HG02884 (cell line): ENCODE measurements at regions not wholly inside any gene's neighbourhood (a gene's known extent, or its start where the extent isn't known, plus 50 kb on each side); places are given as distances from the start of the nearest gene placed in this dataset.
A peak's percentile ranks its signal among the peaks of the same experiment; 100 is the strongest.

Source experiments
- ATAC-seq: cut with Tn5 transposase; IDR thresholded peaks from one replicate; pipeline ENCODE4 v1.9.1; 2021; ENCODE audit warnings: mild to moderate bottlenecking, moderate library complexity; ENCODE audit not compliant: unreplicated experiment

DNA sequence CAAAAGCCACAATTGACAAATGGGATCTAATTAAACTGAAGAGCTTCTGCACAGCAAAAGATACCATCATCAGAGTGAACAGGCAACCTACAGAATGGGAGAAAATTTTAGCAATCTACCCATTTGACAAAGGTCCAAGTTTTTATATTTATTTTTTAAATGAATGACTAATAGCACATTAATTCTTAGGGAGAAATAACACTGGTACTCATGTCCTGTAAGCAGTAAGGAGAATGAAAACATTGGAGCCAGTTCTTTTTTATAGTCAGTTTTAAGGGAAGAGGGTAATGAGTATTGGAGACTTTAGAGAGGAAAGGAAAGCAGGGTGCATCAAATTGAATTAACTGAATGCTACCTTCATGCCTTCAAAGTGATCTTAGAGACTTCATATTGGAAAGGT, 404.7 kb upstream of the TGFBR2 start:
- no peak for ATAC-seq

DNA sequence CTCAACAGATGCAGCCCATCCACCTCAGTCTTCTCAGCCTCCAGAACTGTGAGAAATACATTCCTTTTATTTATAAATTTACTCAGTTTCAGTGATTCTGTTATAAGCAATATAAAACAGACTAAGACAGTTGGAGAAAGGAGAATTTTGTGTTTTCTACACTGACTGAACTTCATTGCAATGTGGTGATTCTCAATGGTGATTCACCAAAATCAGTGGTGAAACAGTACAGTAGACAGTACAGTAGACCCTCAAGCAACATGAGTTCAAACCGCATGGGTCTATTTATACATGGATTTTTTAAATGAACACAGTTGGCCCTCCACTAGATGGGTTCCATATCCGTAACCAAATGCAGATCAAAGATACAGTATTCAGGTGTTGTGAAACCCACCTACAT, 403.1 kb upstream of the TGFBR2 start:
- no peak for ATAC-seq

DNA sequence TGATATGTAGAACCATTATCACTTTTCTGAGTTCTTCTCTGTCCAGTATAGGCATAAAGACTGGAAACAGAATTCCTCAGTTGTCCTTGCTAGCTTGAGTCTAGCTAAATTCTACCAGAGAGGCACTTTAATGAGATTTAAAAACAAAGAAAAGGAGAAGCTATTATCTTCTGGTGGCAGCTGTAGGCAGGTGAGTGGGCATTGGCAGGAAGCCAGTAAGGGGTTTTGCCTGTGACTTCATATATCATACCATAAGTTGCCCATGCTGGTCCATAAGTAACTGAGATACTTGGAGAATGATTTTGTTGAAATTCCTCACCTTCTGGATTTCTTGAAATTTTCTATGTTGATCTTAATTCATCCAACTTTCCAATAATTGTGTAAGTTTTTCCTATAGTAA, 402.3 kb upstream of the TGFBR2 start:
- no peak for ATAC-seq

DNA sequence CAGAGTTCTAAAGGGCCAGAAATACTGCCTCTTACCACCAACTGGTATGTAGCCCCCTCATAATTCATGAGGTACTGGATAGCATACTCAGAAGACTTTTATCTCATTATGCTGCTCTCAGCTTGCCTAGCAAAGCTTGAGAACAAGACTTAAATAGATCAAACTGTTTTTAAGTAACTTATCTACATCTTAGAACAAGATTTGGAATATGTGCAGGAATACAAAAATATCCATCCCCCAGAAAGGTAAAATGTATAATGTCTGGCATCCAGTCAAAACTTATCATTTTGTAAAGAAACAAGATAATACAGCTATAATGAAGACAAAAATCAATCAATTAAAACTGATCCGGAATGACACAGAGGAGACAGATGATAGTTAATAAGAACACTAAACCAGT, 400.4 kb upstream of the TGFBR2 start:
- no peak for ATAC-seq

DNA sequence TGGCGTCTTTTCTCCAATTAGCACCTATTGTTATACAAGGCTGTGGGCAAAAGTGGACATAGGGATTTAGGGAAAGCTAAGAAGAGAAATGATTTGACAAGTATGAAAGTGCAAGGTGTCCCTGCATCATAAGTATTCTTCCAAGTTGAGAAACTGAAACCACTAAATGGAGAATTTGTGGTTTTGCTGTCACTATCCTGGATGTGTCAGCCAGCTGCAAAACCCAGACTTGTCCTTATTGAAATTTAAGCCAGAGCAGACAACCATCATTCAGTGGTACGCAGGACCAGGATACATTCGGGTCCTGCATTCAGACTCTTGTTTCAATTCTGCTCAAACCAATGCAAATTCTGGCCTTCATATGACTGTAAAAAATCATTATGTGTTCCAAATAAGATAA, 384.8 kb upstream of the TGFBR2 start:
- no peak for ATAC-seq

DNA sequence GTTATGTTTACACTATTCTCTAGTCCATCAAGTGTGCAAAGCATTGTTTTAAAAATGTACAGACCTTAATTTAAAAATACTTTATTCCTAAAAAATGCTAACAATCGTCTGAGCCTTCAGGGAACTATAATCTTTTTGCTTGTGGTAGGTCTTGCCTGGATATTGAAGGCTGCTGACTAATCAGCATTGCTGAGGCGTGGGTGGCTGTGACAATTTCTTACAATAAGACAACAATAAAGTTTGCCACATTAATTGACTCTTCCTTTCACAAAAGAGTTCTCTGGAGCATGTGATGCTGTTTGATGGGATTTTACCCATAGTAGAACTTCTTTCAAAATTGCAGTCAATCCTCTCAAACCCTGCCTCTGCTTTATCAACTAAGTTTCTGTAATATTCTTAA, 384.0 kb upstream of the TGFBR2 start:
- ATAC-seq = no peak

DNA sequence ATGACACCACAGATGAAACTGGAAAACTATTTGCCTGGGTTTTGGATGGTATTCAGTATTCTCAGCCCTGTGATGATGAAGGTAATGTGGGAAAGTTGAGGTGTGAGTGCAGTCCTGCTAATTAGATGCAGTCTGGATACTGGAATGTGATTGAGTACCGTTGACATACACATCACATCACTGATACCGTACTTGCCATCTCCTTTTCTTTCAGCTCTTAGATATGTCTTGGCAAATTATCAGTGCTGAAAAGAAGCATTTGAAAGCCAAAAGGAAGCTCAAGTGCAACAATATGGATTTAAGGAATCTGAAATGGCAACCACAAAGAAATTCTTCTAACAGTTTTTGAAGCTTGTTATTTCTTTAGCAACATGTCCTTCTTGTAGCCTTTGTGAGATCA, 381.4 kb upstream of the TGFBR2 start:
- no peak for ATAC-seq

DNA sequence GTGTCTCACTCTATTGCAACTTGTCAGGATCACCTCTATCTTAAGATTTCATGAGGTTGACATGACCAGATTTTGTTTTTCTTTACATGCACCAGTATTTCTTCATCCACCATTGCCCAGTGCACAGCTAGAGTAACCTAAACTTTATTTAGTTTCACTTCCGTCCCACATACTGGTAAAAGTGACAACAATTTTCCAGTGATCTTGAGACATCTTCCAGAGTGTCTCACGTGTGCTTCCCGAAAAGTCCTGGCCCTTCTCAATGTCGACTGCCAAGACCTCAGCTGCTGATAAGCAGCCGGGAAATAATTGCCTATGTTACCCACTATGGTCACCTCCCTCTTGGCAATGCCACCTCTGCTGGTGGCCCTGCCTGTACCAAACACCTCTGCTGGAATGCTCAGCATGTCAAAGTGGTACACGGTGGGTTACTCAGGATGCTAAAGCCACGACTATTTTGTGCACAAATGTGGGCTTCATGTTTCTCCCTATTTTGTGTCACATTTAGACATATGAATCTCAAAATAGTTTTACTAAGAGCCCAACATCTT, 379.7 kb upstream of the TGFBR2 start:
- no peak for ATAC-seq

DNA sequence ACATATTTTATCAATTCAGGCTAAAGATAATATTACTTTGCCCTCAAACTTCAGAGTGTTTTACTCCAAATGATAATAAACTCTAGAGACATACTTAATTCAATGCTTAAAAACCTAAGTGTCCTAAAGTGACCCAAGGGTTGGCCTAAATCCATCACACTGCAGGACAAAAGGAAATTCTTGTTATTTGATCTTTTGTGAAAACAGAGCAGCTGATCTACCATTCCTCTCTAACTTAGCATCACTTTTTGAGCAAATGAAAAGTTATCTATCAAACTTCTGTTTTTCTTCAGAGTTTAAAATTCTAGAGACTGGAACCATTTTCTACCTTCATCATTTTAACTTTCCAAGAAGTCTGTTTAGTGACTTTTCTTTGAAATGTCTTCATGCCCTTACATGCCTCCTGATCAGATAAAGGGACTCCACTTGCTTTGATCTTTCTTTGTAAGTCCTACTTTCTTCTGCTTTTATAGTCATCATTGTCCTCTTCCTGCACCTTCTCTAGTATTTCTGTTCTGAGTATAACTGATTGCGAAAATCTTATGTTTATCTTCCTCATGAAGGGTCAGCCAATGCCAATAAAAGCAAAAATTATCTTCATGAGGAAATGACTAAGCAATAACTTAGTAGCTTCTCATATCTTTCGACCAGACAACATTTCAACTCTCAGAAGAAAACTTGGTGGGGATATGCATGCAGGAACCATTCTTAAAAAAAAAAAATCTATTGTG, 378.7 kb upstream of the TGFBR2 start:
- ATAC-seq = no peak

DNA sequence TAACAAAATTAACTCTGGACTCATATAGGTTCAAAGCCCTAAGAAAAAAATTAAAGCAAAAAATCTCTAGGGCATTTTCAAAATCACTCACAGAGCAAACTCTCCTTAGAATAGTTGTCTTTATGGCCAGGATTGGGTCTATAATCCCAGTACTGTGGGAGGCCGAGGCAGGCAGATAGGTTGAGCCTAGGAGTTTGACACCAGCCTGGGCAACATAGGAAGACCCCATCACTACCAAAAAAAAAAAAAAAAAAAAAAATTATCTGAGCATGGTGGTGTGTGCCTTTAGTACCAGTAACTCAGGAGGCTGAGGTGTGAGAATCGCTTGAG, 378.1 kb upstream of the TGFBR2 start:
- no peak for ATAC-seq

DNA sequence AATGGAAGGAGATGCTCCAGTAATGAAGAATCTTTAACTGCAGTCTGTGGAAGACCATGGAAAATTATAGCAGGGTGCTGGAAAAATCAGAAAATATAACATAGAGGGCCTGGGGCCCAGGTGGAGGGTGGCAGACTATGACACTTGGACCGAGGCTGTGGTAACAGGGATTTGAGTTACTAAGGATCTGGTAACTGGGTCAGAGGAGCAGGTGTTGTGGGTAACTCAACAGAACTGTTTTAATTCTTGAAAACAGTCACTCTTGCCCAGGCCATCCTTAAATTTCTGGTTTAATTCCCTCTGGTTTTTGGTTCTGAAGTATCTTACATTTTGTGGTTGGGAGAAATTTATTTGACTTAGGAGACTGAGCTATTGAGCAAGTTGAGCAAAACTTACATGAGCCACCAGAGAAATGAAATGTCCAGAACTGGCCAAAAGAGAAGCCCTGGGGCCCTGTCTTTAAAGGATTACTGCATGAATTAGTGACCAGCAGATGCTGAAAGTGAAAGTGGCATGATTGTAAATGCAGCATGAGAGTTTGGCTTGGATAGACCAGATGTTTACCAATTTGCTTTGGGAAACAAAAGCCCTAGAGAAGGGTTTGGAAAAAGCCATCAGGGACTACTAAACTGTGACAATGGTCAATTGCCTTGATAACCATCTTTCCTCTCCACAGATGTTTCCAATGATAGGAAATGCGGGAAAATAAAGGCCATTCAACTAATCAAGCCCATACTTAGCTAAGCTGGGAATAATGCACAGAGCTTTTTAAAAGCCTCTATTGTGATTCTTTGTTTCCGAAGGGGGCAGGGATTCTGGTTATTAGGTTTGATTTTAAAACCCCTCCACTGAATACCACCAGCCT, 374.9 kb upstream of the TGFBR2 start:
- ATAC-seq = no peak

DNA sequence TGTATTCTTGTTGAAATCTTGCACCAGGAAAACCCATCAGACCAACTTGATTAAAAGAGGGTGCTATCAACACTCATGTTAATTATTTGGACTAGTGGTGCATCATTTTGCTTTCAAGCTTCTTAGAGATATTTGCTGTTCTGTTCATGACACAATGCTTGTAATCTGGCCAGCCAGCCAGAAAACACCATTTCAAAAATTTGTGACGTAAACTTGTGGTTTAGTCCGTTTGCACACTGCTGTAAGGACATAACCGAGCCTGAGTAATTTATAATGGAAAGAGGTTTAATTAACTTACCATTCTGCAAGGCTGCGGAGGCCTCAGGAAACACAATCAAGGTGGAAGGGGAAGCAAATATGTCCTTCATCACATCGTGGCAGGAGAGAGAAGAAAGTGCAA, 374.3 kb upstream of the TGFBR2 start:
- no peak for ATAC-seq

DNA sequence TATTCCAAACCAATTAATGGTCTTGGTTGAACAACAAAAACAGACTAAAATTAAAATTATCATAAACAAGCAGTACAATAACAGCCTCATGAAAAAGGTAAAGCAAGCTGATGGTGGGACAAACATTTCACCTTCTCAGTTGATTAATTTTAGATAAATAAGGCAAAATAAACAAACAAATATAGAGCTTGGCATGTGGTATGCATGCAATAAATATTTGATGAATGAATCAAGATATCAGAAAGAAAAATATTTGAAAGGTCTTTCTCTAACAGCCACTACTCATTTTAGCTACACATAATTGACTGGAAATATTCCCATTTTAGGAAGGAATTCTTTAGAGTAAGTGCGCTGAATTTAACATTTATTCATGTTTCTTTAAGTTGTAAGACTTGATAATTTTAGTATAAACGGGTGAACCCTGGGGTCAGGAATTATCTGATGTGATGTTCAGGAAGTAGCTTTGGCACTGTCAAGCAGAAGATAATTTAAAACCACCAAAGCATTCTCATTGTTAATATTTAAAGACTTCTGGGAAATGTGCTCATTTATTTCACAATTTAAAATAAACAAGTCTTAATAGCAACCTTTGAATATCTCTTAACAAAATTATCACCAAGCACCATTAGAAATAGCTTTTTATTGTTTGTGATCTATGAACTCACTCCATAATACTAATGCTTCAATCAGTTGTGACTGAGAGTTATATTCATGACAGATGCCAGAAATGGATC, 372.3 kb upstream of the TGFBR2 start:
- no peak for ATAC-seq

DNA sequence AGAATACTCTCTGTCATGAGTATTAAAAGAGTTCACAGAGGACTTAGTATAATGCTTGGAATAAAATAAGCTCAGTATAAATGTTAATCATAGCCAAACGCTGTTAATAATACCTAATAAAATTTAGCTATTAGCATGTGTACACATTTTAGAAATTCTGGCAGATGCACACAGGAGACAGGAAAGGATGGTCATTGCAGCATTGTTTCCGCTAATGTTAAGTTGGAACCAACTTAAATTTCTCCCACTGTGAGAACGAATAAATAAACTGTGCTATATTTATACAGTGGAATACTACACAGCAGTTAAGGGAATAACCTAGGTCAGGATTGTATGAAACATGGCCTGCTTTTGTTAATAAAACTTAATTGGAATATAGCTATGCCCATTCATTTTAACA, 370.4 kb upstream of the TGFBR2 start:
- ATAC-seq = no peak

DNA sequence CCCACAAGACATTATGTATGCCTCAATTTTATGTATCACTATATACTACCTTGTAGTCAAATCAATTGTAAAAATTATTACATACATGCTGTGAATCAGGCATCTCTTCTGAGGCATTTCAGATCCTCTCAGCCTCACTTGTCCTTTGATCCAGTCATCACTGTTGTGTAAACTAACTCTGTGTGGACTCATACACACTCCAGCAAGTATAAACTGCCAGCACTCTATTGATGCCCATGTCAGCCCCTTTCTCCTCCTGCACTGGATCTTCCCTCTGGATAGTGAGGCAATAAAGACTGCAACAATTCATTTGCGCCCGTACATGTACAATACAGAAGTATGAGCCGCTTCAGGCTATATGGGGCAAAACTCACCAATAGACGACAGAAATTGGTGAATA, 364.7 kb upstream of the TGFBR2 start:
- no peak for ATAC-seq

DNA sequence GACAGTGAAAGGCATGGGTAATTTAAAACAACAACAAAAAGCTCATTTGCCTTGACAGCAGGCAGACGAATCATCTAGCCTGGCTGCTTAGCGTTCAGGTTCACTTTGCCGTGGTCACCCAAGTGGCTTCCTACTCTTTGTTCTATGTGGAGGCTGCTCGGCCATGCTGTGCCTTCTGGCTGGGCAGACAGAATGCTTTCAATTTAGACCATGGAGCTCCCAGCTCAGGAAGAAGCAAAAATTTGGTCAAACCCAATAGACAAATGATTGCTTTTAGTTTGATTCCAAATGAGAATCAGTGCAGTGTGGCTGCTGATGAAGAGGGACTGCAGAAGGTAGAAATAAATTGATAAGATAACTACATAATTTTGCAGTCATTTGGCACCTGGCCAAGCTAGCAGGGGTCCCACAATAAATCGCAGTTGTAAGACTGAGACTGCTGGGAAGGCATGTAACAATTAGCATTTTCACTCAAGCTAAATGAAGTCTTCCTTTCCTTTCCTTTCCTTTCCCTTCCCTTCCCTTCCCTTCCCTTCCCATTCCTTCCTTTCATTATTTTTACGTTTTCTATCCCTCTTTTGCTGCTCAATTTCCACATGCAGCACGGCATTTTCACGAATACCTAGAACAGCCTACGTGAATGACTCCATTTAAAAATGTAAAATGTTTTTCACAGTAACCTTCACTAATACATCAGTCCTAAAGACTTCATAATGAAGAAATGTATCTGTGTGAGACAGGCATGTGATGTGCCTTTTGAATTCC, 360.4 kb upstream of the TGFBR2 start:
- ATAC-seq = no peak

DNA sequence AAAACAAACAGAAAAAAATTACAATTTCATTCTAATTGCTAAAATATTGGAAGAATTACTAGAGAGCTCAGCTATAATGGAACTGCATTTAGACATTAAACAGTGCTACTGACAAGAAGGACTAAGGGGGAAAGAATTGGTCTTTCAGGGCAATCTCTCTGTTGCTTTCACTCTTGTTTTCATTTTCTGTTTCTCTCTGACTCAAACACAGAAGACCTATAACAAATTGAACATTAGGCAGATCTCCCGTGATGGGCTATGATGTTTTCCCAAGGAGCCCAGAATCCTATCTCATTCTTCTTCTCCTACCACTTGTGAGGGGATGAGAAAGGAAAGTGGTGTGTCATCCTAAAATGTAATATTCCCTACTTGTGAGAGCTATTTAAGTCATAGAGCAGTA, 358.0 kb upstream of the TGFBR2 start:
- ATAC-seq = peak; percentile 76

DNA sequence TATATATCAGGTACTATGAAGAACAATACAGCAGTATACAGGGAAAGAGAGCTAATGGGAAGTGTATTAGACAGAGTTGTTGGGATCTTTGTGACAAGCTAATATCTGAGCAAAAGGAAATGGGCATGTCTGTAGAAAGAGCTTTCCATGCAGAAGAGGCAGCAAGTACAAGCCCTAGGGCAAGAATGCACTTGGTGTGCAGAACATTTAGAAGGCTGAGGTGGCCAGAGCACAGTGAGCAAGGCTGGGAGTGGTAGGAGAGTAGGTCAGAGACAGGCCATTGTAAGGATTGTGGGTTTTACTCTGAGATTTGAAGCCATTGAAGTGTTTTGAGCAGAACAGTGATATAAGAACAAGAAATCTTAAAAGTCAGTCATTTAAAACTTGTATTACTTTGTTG, 353.9 kb upstream of the TGFBR2 start:
- ATAC-seq = no peak

DNA sequence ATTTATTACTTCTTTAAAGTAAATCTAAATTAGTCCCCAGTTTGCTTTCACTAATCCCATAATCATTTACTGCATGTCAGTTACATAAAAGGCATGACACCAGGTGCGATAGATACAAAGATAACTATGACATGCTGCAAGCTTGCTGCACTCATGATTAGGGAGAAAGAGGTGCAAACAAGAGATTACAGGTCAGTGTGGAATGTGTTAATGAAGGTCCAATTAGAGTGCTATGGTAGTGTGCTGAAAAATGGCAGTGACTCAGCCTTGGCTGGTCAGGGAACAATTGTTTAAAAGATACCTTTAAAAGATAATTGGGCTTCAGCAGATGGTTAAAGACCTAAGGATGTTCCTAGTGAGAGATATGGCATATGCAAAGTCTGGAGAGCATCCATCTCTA, 352.6 kb upstream of the TGFBR2 start:
- no peak for ATAC-seq

DNA sequence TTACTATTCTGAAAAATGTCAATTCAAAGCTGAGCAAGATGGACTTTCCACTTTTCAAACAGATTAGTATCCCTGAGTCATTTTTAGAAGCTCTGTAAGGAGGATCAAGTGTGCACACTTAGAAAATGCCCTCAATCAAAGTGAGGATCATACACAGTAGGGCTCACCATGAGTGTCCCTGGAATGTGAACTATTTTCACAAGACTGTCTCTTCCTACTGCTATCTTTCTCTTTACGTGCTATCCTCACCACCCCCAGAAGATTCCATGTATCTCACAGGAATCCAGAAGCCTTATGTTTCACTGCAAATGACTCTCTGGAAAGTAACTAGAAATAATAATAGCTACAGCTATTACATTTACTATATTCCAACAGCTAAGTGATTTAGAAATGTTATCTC, 349.9 kb upstream of the TGFBR2 start:
- no peak for ATAC-seq
